Activated CD8-positive, alpha-beta T cell treated with anti-CD3 and anti-CD28 coated beads, Interleukin-2, amount 10 ng/mL, durations not matched to agents 7 days and 5 days (primary cell): ENCODE measurements at regions not wholly inside any gene's neighbourhood (a gene's known extent, or its start where the extent isn't known, plus 50 kb on each side); places are given as distances from the start of the nearest gene placed in this dataset.
"Not testable (repeated sequence)": the region's sequence is repeated elsewhere in the genome, so short reads cannot be mapped to it uniquely, and the experiment has no call there.

ENCODE experiments used
- ATAC-seq: fragments of 150-1000 bp; cut with Tn5 transposase; one replicate; pipeline ENCODE4 v1.10.0; 2021; ENCODE audit warnings: moderate library complexity
- CTCF ChIA-PET: fragments of 350-600 bp; sonication (Branson Sonifier 250); formaldehyde crosslinking; loops from one replicate; lab custom pipeline; 2021; ENCODE audit warnings: antibody characterized with exemption; lab: Charles Lee
- POLR2A ChIA-PET: fragments of 350-600 bp; sonication (Branson Sonifier 250); formaldehyde crosslinking; loops from one replicate; lab custom pipeline; 2021; ENCODE audit warnings: antibody characterized with exemption; lab: Charles Lee
- DNase-seq: peaks from one replicate; pipeline ENCODE4 v3.0.0-alpha.2; 2020
- H3K27ac Mint-ChIP-seq: one replicate; pipeline ENCODE4 v1.8.0; 2021; ENCODE audit warnings: mild to moderate bottlenecking, mixed read lengths
- H3K27me3 Mint-ChIP-seq: one replicate; pipeline ENCODE4 v1.8.0; 2021; ENCODE audit warnings: low read depth, mixed read lengths
- H3K36me3 Mint-ChIP-seq: one replicate; pipeline ENCODE4 v1.8.0; 2021; ENCODE audit warnings: low read depth, mixed read lengths
- H3K4me1 Mint-ChIP-seq: one replicate; pipeline ENCODE4 v1.8.0; 2021; ENCODE audit warnings: low read depth, mixed read lengths
- H3K4me3 Mint-ChIP-seq: one replicate; pipeline ENCODE4 v1.8.0; 2021; ENCODE audit warnings: mild to moderate bottlenecking, mixed read lengths
- H3K9me3 Mint-ChIP-seq: one replicate; pipeline ENCODE4 v1.8.0; 2022; ENCODE audit warnings: mixed read lengths; ENCODE audit not compliant: insufficient read depth

DNA sequence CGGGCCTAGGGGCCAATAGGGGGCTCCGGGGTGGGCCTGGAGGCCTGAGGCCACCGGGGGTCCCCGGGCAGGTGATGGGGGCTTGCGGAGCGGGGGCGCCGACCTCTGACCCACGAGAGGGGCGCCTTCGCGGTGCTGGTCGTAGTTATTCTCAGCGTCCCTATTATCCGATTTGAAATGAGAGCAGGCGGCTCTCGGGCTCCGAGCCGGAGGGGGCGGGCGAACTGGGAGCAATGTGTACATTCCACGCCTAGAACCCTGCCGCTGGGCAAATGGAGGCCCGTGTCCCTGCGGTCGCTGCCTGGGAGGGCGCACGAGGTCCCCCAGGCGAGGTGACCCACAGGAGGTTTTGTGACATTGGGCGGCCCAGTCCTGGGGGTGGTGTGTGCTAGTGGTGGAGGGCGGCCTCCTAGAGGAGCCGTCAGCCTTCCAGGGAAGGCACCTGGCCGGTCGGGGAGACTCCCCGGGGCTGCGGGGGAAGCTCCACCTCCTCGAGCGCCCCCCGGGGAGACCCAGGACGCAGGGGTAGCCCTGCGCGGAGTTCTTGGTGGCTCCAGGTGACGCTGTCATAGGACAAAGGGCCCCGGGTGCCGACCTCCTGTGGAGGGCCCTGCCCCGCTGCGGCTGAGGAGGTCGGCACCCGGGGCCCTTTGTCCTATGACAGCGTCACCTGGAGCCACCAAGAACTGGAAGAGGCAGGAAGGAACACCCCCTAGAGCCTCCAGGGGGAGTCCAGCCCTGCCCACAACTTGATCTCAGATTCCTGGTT lies 102.6 kb upstream of the PRKX start:
- ChIA-PET CTCF (no interaction called here), POLR2A (no interaction called here)
- peaks cover 25% of the 10 kb centered on the region for H3K4me1 Mint-ChIP-seq
- H3K27ac Mint-ChIP-seq = peak overlapping the region; percentile 82
- peak; percentile 42 for DNase-seq
- peak; percentile 2 for ATAC-seq
- no peaks in the 10 kb centered on the region for H3K27me3 Mint-ChIP-seq
- H3K9me3 Mint-ChIP-seq = no peaks in the 10 kb centered on the region
- H3K36me3 Mint-ChIP-seq = peaks cover 12% of the 10 kb centered on the region
- H3K4me3 Mint-ChIP-seq = peak overlapping the region; percentile 67

DNA sequence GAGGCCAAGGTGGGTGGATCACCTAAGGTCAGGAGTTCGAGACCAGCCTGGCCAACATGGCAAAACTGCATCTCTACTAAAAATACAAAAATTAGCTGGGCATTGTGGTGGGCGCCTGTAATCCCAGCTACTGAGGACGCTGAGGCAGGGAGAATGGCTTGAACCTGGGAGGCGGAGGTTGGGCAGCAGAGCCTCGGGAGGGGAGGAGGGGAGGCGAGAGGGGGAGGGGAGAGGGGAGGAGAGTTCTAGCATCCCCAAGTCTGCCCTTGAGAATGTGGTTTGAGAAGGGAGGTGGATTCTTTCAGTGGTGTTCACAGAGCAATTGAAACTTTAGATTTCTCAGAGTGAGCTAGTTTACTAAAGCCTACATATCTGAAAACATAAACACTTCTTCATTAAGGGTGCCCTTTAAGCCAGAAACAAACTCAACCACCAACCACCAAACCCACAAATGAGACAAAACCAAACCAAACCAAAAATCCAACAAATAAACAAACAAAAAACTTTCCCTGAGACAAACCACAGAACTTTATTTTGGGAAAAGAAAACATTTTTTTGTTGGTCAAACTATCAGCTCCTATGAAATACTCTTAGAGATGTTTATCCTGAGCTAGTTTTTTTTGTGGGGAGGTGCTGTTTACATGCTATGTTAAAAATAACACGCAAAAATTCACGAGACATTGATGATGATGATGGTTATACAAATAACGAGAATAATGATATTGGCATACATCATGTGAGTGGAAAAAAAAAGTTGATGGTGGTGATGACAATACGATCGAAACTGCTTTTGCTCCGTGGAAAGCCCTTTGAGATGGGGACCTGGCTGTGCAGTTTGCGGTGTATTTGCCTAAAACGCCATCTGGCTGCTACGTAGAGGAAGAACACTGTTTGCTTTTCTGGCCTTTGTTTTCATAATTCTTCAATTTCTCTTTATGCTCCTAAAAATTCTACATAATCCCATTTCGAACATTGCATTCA lies 98.2 kb upstream of the PRKX start:
- peak overlapping the region; percentile 46 for H3K4me3 Mint-ChIP-seq
- peaks cover 25% of the 10 kb centered on the region for H3K27me3 Mint-ChIP-seq
- no peaks in the 10 kb centered on the region for H3K9me3 Mint-ChIP-seq
- ChIA-PET POLR2A (interaction anchor here (0.6 kb wide), 1 partner anchor 168 kb away, joined by 3 read pairs; no protein-coding TSS in a partner anchor), CTCF (interaction anchor here (0.6 to 1.3 kb wide), 13 partner anchors 9 to 403 kb away, joined by 3 to 27 read pairs (median 4); no protein-coding TSS in a partner anchor)
- peaks cover 26% of the 10 kb centered on the region for H3K4me1 Mint-ChIP-seq
- peak; percentile 66 for DNase-seq
- H3K36me3 Mint-ChIP-seq = no peaks in the 10 kb centered on the region
- peak overlapping the region; percentile 69 for H3K27ac Mint-ChIP-seq
- ATAC-seq = no peak

DNA sequence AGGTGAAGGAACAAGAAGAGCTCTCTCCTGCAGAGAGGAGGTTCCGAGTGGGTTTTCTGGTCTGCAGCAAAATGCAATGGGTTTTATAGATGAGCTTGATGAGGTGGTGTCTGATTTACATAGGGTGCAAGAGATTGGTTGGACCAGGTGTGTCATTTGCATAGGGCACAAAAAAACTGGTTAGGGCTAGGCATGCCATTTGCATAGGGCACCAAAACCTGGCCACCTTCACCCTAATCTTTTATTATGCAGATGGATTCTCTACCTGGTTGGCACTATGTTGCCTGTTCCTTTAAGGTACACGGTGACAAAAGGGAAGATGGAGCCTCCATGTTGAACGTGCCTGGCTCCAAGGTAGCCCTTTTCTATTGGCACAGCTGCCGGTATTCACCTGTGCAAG lies 94.5 kb upstream of the PRKX start:
- Mint-ChIP-seq H3K36me3 (no peaks in the 10 kb centered on the region), H3K9me3 (no peaks in the 10 kb centered on the region), H3K27me3 (peaks cover 33% of the 10 kb centered on the region), H3K27ac (no peak overlapping the region), H3K4me1 (peaks cover 21% of the 10 kb centered on the region), H3K4me3 (no peak overlapping the region)
- POLR2A ChIA-PET = no interaction called here
- no peak for ATAC-seq
- CTCF ChIA-PET = no interaction called here
- no peak for DNase-seq

DNA sequence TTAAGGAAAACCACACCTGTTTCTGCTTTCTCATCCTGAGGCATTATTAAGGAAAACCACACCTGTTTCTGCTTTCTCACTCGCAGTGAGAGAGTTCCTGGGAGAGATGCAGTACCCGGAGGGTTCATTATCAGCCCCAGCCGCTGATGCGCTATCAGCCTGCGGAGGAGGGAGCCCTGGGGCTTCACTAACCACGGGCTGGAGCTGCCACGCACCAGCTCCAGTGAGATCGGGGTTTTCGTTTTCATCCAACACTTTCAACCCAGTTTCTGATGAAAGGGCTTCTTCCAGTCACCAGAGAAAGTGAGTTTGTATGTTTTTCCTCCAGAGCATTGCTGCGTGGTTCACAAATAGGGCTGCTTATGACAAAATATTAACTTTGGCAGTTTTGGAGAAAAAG lies 93.2 kb upstream of the PRKX start:
- Mint-ChIP-seq H3K4me1 (peaks cover 11% of the 10 kb centered on the region), H3K9me3 (no peaks in the 10 kb centered on the region), H3K4me3 (no peak overlapping the region), H3K27me3 (peaks cover 33% of the 10 kb centered on the region), H3K27ac (no peak overlapping the region), H3K36me3 (no peaks in the 10 kb centered on the region)
- ATAC-seq (no peak), DNase-seq (no peak)
- ChIA-PET POLR2A (no interaction called here), CTCF (interaction anchor here (1.1 kb wide), 1 partner anchor 96 kb away, joined by 3 read pairs; no protein-coding TSS in a partner anchor)

DNA sequence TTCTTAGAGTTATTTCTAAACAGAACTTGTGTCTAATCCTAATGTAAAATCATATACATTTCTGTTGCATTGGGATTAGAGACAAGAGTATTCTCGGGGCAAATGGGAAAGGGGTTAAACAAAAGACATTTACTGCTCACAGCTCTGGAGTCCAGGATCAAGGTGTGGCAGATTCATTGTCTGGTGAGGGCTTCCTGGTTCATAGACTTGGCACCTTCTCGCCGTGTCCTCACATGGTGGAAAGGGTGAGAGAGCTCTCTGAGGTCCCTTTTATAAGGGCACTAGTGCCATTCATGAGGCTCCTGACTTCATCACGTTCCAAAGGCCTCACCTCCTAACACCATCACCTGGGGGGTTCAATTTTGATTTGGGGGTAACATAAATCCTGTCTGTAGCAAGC lies 90.3 kb upstream of the PRKX start:
- no peak overlapping the region for H3K27ac Mint-ChIP-seq
- H3K4me1 Mint-ChIP-seq = peaks cover 2% of the 10 kb centered on the region
- no peak overlapping the region for H3K4me3 Mint-ChIP-seq
- H3K9me3 Mint-ChIP-seq = no peaks in the 10 kb centered on the region
- H3K36me3 Mint-ChIP-seq = no peaks in the 10 kb centered on the region
- ChIA-PET POLR2A (no interaction called here), CTCF (no interaction called here)
- peaks cover 34% of the 10 kb centered on the region for H3K27me3 Mint-ChIP-seq
- ATAC-seq (no peak), DNase-seq (no peak)

DNA sequence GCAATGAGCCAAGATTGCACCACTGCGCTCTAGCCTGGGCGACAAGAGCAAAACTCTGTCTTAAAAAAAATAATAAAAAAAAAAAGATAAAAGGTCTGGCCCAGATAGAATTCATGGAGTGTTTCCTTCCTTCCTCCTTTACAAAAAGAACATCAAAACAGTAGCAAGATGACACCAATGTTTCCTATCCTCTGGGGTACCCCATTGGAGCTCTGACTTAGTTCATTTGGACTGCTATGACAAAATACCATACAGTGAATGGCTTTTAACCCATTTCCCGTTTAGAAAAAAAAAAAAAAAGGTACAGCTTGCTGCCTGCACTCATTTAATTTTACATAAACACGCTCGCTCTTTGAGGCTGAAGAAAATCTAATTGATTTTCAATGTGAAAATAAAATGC lies 89.9 kb upstream of the PRKX start:
- ATAC-seq (no peak), DNase-seq (no peak)
- no peaks in the 10 kb centered on the region for H3K36me3 Mint-ChIP-seq
- ChIA-PET POLR2A (no interaction called here), CTCF (interaction anchor here (1.5 kb wide), 1 partner anchor 8 kb away, joined by 9 read pairs; no protein-coding TSS in a partner anchor)
- H3K4me1 Mint-ChIP-seq = peaks cover 2% of the 10 kb centered on the region
- H3K27ac Mint-ChIP-seq = no peak overlapping the region
- H3K9me3 Mint-ChIP-seq = no peaks in the 10 kb centered on the region
- peaks cover 34% of the 10 kb centered on the region for H3K27me3 Mint-ChIP-seq
- H3K4me3 Mint-ChIP-seq = no peak overlapping the region

DNA sequence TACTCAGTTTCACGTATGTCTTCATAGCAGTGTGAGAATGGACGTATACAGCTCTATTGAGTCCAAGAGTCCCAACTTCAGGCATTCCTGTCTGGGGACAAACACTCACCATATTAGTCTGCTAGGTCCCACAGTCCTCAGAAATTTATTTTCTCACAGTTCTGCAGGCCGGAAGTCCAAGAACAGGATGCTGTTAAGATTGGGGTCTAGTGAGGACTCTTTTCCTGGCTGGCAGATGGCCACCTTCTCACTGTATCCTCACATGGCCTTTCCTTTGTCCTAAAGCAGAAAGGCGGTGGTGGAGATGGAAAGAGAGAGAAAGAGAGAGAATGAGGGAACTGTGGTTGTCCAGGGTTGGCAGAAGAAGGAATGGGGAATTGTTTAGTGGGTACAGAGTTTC lies 82.0 kb upstream of the PRKX start:
- CTCF ChIA-PET, H3K36me3 Mint-ChIP-seq, H3K4me1 Mint-ChIP-seq, POLR2A ChIA-PET, DNase-seq, H3K27ac Mint-ChIP-seq, H3K4me3 Mint-ChIP-seq, ATAC-seq, H3K9me3 Mint-ChIP-seq: not testable (repeated sequence)
- H3K27me3 Mint-ChIP-seq = peaks cover 22% of the 10 kb centered on the region

DNA sequence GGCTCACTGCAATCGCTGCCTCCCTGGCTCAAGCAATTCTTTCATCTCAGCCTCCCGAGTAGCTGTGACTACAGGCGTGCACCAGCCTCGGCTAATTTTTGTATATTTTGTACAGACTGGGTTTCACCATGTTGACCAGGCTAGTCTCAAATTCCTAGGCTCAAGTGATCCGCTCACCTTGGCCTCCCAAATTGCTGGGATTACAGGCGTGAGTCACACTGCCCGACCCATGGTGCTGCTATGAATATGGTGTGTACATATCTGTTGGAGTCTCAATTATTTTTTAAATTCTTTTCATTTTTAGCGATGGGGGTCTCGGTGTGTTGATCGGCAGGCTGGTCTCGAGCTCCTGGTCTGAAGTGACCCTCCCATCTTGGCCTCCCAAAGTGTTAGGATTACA lies 78.0 kb upstream of the PRKX start:
- CTCF ChIA-PET = no interaction called here
- no peak for DNase-seq
- no peaks in the 10 kb centered on the region for H3K36me3 Mint-ChIP-seq
- H3K27ac Mint-ChIP-seq = no peak overlapping the region
- POLR2A ChIA-PET = no interaction called here
- peaks cover 18% of the 10 kb centered on the region for H3K27me3 Mint-ChIP-seq
- no peaks in the 10 kb centered on the region for H3K9me3 Mint-ChIP-seq
- no peak for ATAC-seq
- no peak overlapping the region for H3K4me3 Mint-ChIP-seq
- peaks cover 19% of the 10 kb centered on the region for H3K4me1 Mint-ChIP-seq

DNA sequence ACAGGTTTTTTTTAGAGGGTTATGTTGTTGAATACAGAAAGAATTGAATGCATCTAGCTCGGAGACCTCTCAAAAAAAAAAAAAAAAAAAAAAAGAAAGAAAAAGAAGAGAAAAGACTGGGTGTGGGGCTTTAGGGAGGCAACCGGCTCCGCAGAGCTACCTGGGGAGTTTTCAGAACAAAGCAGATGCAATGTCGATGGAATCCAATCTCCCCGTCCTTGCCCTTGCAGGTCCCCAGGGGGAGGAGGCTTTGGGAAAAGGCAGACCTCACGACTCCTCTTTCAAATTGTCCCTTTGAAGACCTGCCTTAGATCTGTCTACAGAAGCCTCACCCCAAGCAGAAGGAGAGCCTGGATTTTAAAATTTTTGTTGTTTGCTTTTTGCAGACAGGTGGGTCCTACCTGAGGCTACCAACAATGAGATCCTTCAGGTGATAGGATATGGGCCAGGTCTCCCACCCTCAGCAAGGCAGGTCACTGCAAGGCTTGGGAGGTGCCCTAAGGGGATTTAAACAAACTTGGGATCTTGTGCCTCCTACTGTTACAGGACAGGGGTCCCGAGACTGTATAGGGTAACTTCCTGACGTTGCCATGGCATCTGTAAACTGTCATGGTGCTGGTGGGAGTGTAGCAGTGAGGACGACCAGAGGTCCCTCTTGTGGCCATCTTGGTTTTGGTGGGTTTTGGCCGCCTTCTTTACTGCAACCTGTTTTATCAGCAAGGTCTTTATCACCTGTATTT lies 75.2 kb upstream of the PRKX start:
- Mint-ChIP-seq H3K4me1 (peaks cover 28% of the 10 kb centered on the region), H3K36me3 (no peaks in the 10 kb centered on the region), H3K4me3 (no peak overlapping the region), H3K9me3 (no peaks in the 10 kb centered on the region), H3K27ac (no peak overlapping the region), H3K27me3 (peaks cover 12% of the 10 kb centered on the region)
- ChIA-PET POLR2A (no interaction called here), CTCF (interaction anchor here (1.1 to 1.7 kb wide), 2 partner anchors 23 to 137 kb away, joined by 4 read pairs; no protein-coding TSS in a partner anchor)
- ATAC-seq (no peak), DNase-seq (peak; percentile 38)

DNA sequence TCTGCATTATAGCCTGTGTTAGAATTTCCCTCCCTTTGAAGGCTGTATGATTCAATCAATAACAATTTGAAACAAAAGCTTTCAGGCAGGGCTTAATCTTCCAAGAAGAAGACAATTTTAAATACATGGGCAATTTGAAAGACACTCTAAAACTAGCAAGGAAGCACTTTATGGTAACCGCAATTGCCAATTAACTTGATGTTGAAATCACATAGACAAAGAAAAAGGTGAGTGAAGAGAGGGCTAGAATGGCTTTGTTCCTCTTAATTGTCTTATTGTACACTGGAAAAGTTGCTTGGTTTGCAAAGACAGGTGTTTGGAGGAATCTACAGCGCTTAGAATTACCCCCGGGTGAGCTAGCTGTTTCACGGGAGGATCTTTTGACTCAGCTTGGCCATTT lies 74.4 kb upstream of the PRKX start:
- peaks cover 8% of the 10 kb centered on the region for H3K27me3 Mint-ChIP-seq
- peaks cover 28% of the 10 kb centered on the region for H3K4me1 Mint-ChIP-seq
- H3K9me3 Mint-ChIP-seq = no peaks in the 10 kb centered on the region
- no peak for DNase-seq
- H3K27ac Mint-ChIP-seq = no peak overlapping the region
- CTCF ChIA-PET = interaction anchor here (0.9 to 1.7 kb wide), 3 partner anchors 10 to 136 kb away, joined by 3 to 4 read pairs (median 4); no protein-coding TSS in a partner anchor
- no peak for ATAC-seq
- H3K36me3 Mint-ChIP-seq = no peaks in the 10 kb centered on the region
- POLR2A ChIA-PET = no interaction called here
- H3K4me3 Mint-ChIP-seq = no peak overlapping the region

DNA sequence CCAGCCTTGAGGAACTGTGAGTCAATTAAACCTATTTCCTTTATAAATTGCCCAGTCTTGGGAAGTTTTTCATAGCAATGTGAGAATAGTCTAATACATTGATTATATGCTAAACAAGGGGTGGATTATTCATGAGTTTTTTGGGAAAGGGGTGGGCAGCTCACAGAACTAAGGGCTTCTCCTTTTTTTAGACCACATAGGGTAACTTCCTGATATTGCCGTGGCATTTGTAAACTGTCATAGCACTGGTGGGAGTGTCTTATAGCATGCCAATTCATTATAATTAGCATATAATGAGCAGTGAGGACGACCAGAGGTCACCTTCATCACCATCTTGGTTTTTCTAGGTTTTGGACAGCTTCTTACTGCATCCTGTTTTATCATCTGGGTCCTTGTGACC lies 72.4 kb upstream of the PRKX start:
- H3K4me3 Mint-ChIP-seq, H3K9me3 Mint-ChIP-seq, H3K27me3 Mint-ChIP-seq, ATAC-seq, DNase-seq, CTCF ChIA-PET, H3K36me3 Mint-ChIP-seq, POLR2A ChIA-PET, H3K27ac Mint-ChIP-seq: not testable (repeated sequence)
- H3K4me1 Mint-ChIP-seq = peaks cover 25% of the 10 kb centered on the region
